Frontal cortex (tissue), 3 donors: ENCODE measurements at regions not wholly inside any gene's neighbourhood (a gene's known extent, or its start where the extent isn't known, plus 50 kb on each side); places are given as distances from the start of the nearest gene placed in this dataset.

Experiments
- DNase-seq, 2 donors: peaks; one replicate each; pipeline ENCODE4 v3.0.0; 2012; ENCODE audit warnings: low spot score in 2 of 2
- FAIRE-seq: peaks from 2 replicates; lab custom pipeline; 2012; peaks lifted over from hg19 to GRCh38; lab: Jason Lieb, UNC
- donor health status: control.
- donor health status: control.
- donor health status: control.

DNA sequence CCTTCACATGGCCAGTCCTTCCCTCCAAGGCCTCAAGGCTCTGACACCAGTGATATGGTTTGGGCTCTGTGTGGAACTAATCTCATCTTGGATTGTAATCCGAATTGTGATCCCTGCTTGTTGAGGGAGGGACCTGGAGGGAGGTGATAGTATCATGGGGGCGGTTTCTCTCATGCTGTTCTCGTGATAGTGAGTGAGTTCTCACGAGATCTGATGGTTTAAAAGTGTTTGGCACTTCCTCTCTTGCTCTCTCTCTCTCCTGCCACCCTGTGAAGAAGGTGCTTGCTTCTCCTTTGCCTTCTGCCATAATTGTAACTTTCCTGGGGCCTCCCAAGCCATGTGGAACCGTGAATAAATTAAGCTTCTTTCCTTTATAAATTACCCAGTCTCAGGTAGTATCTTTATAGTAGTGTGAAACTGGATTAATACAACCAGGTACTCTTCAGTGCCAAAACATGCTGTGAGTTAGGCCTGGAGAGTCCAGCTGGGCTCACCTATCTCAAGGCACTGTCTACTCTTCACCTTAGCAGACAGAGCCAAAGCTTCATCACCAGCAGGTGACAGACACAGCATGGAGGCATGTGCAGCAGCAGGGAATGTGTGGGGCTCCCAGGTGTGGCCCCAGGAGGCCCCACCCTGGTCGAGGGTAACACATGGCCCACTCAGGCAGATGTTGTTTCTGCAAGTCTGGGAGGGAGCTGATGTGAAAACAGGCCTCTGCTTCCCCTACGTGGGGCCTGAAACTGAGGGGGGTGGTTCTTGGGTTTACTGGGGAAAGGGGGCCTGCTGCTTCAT, 97.5 kb upstream of the CDYL start:
- no peak for FAIRE-seq
- no peak for DNase-seq

DNA sequence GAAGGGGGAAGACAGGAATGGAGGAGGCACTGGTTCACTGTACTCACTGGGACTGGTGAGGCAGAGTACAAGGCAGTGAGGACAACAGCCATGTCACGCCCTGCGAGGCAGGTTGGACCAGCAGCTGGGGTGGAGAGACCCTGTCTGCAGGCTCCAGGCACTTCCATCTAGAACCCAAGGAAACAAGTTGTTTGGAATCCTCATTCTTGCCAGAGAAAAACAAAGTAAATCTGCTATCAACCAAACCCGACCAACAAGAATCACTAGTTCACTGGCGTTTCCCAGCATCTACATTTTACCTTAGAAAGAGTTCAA, 98.5 kb upstream of the CDYL start:
- FAIRE-seq (no peak), DNase-seq (no peak)

DNA sequence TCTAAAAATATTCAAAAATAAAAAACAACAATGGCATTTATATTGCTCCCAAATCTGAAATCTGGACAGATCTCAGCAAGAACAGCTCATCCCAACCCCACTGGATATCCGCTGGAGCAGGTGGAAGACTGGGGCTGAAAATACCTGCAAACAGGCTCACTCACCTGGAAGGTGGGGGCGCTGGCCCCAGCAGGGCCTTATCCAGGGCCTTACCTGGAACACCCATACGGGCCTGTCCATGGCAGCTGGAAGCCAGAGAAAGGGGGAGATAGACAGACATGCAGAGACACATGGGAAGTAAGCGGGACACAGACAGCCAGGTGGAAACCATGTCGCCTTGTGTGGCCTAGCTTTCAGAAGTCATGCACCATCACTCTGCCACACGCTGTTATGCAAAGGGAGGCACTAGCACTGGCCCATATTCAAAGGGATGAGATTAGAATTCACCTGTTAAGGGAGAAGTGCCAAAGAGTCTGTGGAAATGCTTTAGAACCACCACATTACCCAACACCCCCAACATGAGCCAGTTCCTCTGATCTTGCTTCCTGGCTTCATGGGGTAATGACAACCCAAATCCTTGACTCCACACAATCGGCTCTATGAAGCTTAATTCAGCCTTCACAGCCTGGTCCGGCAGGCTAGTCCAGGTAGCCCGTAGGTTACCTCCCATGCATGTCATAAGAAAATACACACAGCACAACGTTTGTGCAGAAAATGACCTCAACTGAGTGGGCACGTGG, 99.0 kb upstream of the CDYL start:
- FAIRE-seq (no peak), DNase-seq (no peak)

DNA sequence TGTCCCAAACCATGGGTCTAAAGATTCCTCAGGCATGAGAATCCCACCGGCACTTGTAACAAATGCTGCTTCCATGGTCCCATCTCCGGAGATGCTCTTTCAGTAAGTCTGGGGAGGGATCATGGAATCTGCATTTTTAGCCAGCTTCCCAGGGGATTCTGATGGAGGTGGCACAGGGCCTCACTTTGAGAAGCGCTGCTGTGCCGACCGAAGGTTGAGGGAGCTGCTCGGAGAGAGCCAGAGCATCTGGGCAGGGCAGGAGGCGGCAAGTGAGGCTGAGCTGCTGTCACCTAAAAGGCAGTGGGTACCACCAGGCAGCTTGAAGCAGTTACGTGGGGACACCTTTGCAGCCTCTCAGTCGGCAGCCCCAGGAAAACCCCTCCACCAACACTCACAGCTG, 100.2 kb upstream of the CDYL start:
- DNase-seq (no peak), FAIRE-seq (no peak)

DNA sequence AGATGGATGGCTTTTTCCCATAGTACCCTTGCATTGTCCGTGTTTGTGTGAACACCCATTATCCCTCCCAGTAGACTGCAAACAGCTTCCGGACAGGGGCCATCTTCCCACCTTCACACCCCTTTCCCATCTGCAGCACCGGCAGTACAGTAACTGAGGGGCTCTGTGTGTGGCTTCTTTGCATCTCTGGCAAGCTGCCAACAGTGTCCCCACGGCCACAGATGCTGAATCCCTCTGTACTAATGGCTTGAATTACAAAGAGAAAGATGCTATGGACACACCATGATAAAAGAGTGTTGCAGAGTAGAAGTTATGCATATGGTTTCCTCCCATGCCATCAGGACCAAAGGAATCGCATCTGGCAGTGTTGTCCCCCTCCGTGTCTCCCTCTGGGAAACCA, 101.1 kb upstream of the CDYL start:
- DNase-seq (no peak), FAIRE-seq (no peak)

DNA sequence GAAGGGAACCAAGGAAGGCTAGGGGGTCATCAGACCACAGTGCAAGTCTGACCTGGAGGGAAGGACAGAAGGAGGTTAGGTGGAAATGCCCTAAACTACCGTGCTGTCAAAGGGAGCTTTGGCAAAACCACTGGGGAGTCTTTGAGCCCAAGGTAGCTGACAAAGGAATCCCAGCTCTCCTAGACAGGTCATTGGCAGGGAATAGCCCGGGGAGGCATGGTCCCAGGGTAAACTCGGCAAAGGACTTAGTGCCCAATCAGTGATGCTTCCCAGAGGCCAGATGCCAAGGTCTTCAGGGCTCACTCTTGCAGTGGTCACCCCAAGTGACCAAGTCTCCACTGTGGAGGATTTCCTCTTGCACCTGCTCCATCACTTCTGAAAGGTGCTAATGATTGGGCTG, 102.3 kb upstream of the CDYL start:
- no peak for DNase-seq
- FAIRE-seq: no peak

DNA sequence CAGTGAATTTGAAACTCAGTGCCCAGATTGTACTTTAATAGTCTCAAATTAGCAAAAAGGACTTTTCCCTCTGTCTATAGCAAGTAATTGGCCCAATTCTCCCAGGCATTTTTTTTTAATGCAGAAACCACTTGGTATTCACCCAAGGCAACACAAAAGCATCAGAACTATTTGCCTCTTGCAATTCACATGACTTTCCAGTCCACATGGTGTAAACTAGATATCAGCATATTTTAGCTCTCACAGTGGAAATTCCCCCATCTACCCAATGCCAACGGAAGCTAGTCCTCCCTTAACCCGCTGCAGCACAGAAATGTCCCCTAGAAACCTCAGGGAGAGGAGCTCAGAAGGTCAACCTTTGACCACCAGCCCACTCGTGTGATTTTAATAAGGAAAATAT, 103.4 kb upstream of the CDYL start:
- DNase-seq (no peak), FAIRE-seq (no peak)

DNA sequence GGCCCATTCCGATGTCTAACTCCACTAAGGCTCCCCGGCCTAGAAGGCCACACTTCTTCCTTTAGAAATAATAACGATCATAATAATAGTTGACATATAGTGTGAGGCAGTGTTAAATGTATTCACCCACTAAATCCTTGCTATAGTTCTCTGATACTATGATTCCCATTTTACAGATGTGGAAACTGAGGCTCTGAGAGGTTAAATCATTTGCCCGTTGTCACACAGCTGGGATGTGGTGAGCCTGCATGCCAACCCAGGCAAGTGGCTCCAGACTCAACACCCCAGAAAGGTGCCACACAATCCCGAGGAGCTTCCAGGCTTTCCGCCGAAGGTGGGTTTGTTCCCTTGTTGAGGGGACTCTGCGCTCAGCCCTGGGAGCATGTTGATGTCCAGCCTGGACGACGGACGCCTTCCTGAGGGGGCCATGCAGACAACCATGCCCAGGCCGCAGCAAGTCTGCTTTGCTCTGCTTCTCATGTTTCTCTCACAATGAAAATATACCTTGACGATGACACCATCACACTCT, 104.6 kb upstream of the CDYL start:
- FAIRE-seq: no peak
- DNase-seq: no peak

DNA sequence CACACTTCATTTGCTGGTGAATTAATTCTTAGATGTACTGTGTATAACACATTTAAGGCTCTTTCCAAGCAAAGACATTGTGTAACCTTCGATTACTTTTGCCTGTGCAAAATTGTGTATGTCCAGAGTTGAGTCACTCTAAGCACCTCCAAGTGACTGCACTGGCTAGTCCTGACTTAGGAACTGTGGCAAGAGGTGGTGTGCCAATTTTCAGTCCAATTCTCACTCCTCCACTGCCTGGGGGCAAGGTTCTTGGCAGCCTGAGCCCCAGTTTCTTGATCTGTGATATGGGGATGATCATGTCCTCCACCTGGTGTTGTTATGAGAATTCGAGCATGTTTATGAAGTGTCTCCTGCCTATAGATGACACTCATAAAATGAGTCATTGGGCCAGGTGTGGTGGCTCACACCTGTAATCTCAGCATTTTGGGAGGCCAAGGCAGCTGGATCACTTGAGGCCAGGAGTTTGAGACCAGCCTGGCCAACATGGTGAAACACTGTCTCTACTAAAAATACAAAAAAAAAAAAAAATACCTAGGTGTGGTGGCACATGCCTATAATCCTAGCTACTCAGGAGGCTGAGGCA, 105.3 kb upstream of the CDYL start:
- DNase-seq (no peak), FAIRE-seq (no peak)

DNA sequence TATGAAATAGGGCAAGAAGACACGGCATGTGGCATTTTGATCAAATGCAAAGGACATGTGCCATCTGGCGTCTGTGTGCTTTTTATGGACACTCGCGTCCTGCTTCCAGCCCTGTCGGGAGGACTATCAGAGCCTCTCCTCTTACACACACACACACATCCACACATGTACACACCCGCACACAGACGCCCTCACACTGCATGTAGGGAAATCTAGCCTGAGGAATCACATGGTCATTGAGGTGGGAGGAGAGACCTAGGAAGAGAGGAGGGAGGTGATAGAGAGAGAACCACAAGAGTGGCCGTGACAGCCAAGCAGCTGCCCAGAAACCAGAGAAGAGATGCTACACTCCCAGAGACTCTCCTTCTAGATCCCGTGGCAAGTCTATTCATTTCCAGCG, 105.9 kb upstream of the CDYL start:
- FAIRE-seq: no peak
- no peak for DNase-seq

DNA sequence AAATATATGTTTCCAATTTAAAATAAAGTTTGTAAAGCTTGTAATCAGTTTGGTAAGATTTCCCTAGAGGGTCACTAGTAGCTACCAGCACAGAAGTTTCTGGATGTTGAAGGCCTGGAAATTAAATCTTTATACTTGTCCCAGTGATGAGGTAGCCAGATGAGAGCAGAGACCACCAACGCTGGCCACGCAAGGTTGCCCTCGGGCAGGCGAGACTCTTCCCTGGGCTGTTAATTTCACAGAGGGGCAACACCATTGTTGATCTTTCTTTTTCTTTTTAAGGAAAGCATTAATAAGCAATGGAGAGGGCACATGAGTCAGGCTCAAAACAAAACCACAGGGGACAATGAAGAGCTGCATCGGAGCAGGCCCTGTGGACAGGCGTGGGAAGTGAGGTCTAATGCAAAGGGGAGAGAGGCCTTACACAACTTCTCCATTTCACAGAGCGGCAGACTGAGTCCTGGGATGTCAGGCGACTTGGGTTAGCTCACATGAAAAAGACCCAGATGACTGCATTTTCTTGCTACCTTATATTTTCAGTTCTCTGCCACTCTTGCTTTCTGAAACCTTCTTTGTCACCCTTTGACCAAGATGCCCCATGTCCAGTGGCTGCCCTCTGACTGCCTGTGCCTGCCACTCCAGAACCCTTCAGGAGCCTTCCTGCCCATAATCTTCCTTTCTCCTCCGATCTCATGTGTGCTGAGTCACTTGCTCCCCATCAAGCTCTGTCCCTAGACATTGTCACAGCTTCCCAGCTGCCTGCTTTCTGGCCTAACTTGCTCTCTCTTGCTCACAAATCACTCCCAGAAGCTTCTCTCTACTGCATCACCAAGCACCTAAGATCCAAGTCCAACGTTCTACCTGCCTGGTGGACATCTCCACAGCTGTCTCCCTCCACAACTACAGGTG, 107.7 kb upstream of the CDYL start:
- FAIRE-seq (no peak), DNase-seq (no peak)

DNA sequence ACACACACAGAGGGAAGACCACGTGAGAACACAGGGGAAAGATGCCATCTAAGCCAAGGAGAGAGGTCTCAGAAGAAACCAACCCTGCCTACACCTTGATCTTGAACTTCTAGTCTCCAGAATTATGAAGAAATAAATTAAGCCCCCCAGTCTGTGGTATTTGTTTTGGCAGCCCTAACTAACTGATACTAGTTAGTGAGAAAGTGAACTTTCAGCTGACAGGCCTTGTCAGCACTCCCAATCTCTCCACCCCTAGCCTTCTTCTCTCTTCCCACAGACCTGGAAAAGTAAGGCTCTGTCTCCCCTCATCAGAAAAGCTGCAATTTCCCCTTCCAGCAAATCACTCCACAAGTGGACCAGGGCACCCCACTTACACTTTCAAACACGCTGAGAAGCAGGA, 108.6 kb upstream of the CDYL start:
- no peak for FAIRE-seq

DNA sequence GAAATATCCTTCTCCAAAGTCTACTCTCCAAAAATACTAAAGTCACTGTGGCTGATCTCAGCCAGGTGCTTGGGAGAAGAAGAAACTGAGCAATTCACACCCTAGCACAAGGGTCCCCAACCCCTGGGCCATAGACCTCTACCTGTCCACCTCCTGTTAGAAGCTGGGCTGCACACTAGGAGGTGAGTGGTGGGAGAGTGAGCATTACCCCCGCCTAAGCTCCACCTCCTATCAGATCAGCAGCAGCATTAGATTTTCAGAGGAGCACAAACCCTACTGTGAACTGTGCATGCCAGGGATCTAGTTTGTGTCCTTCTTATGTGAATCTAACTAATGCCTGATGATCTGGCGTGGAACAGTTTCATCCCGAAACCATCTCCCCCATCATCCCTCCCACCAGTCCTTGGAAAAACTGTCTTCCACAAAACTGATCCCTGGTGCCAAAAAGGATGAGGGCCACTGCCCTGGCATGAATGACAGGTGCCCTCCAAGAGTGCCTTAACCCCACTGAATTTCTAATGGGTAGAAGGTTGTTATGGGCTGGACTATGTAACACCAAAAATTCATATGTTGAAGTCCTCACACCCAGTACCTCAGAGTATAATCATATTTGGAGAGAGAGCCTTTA, 109.2 kb upstream of the CDYL start:
- DNase-seq (no peak), FAIRE-seq (no peak)

More for the DNA sequence above, 108.6 kb upstream of the CDYL start:
- DNase-seq: no peak

DNA sequence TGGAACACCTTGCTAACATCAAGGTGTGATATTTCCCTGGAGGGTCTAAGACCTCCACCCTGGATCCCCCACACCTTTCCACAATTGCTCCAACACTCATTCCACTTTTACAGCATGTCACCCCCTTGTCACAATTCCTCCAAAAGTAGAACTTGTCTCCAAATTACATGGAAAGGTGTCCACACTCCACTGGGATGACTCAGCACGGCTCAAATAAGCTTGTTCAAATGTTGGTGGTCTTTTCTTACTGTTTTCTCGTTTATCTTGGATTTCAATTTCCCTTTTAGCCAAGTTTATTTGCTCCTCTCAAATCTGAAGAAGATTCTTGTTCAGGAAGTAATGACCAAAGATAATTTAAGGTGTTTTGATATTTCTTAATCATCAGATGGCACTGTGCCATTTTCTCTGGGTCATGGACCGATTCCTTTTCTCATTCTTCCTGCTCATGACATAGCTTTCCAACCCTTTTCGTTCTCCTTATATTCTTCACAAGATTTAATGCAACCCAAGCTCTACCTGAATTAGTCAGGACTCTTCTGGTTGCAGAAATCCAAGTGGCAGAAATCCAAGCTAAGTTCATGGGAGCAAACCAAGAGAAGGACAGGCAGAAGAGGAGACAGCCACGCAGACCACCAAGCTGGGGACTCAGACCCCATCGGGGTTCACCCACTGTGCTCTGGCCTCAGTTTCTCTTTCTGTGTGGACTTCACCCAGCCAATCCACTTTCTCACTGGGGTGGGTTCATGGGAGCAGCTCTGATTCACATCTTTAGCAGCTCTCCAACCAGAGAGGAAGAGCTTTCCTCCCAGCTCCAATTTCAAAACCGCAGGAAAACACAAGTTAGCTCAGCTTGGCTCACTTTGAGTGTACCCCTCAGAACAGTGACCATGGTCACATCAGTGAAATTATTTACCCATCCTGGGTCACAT, 110.5 kb upstream of the CDYL start:
- no peak for DNase-seq
- no peak for FAIRE-seq

DNA sequence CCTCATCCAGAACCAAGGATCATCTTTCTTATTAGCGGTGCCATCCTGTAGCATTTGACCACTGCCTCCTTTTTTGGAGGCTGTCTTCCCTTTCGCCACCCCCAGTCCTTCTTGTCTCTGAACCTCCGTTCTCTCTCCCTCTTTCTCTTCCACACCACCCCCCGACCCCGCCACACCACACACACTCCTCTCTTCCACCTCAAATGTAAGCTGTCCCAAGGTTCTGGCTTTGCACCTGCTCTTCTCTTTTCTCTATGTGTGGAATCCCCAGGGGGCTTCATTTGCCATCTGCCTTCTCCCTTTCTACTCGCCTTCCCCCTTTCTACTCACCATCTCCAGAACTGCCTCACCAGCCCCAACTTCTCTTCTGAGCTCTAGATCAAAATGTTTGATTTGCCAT, 111.3 kb upstream of the CDYL start:
- DNase-seq (no peak), FAIRE-seq (no peak)

DNA sequence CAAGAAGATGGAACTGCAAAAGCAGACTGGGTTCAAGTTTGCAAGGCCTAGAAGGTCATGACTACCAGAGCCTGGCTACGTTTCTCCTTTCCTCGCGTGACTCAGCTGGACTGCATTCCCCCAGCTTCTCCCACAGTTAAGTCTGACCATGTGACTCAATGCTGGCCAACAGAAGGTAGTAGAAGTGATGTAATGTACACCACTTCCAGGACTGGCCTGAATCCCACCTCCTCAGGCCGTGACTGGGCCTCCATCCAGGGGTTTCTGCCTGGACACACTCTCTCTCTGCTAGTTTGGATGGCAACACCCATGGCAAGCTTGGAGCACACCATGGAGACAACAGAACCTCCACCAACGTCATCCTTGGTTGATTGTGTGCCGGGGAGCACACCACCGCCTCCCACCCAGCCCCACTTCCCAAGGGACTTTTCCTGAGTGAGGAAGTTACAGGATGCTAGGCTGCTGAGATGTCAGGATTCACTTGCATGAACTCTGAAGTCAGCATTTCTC, 112.0 kb upstream of the CDYL start:
- peak in 1 of 2 donors; percentile 32 for DNase-seq
- no peak for FAIRE-seq

DNA sequence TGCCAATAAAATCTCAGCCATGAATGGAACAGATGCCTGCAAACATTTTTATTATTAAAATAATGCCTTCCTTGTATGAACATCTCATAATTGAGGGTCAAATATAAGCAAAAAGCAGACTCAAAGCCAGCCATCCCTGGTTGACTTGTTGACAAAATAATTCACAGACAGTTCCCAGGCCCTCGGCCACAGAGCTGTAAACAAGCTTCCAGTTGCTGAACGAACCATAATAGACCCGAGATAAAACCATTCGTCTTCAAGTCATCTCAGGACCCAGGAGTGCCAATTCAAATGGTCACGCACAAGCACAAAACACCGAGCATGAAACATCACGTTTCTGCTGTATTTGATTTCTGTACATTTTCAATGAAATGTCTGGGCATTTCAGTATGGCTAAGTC, 113.3 kb upstream of the CDYL start:
- DNase-seq: no peak
- FAIRE-seq: no peak

DNA sequence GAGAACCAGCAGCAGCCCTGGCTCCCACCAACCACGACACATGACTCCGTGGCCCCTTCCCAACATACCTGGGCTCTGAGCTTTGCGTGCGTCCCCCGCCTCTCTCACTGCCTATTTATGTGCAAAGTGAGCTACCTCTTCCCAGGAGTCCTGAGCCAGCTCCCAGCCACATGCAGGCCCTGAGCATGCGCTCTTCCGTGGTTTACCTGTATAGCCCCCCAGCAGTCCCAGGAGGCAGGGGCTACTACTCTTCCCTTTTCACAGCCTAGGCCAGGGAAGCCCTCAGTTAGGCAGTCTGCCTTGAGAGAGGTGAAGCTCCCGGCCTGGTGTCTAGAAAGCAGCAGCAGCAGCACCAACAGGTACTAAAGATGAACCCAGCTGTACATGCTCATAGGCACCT, 114.8 kb upstream of the CDYL start:
- FAIRE-seq: no peak
- DNase-seq: no peak
